Astrocyte of the cerebellum (primary cell): ENCODE measurements at regions not wholly inside any gene's neighbourhood (a gene's known extent, or its start where the extent isn't known, plus 50 kb on each side); places are given as distances from the start of the nearest gene placed in this dataset.

Experiments
- DNase-seq: peaks from one replicate; pipeline ENCODE4 v3.0.0-alpha.2; 2011; ENCODE audit warnings: low read depth
- H3K4me3 ChIP-seq: 2 replicates; pipeline ENCODE4 v1.5.1; 2011; ENCODE audit warnings: mild to moderate bottlenecking, low read depth, low read length, moderate library complexity
- CTCF ChIP-seq: IDR thresholded peaks from 2 replicates; pipeline ENCODE4 v1.5.1; 2012; ENCODE audit warnings: low read length, low read depth, moderate library complexity, mild to moderate bottlenecking; ENCODE audit errors: missing control alignments
- in situ Hi-C: cut with HindIII; loops from 2 replicates; pipeline ENCODE4 v1.10.0; 2017; ENCODE audit warnings: low sequenced_read_pairs

- in situ Hi-C loops = no loop called here
- no peak overlapping the region for H3K4me3 ChIP-seq
- DNase-seq = no peak
- TF ChIP-seq CTCF = no peak
These were observed 264.1 kb downstream of the MN1 start for GRCh38 chr22:27537501-27537900.

- H3K4me3 ChIP-seq = no peak overlapping the region
- DNase-seq = no peak
- in situ Hi-C loops = no loop called here
- TF ChIP-seq CTCF = no peak
These were observed 262.9 kb downstream of the MN1 start for GRCh38 chr22:27538666-27539065.

- no peak for DNase-seq
- TF ChIP-seq CTCF = no peak
- H3K4me3 ChIP-seq = no peak overlapping the region
- in situ Hi-C loops = no loop called here
These were observed 261.3 kb downstream of the MN1 start for GRCh38 chr22:27540247-27540646.

- in situ Hi-C loops = no loop called here
- no peak for TF ChIP-seq CTCF
- no peak for DNase-seq
- no peak overlapping the region for H3K4me3 ChIP-seq
These were observed 260.7 kb downstream of the MN1 start for GRCh38 chr22:27540656-27541396.

- in situ Hi-C loops = no loop called here
- DNase-seq = no peak
- no peak overlapping the region for H3K4me3 ChIP-seq
- TF ChIP-seq CTCF = no peak
These were observed 259.7 kb downstream of the MN1 start for GRCh38 chr22:27541836-27542235.

- no peak for DNase-seq
- no peak overlapping the region for H3K4me3 ChIP-seq
- no peak for TF ChIP-seq CTCF
- in situ Hi-C loops = no loop called here
These were observed 259.0 kb downstream of the MN1 start for GRCh38 chr22:27542602-27543001.
